Ovary (tissue), 7 donors: ENCODE measurements at regions not wholly inside any gene's neighbourhood (a gene's known extent, or its start where the extent isn't known, plus 50 kb on each side); places are given as distances from the start of the nearest gene placed in this dataset.

Experiments used
- DNase-seq, 5 donors: peaks; one replicate each; pipeline ENCODE4 v3.0.0-alpha.2; 2019 to 2020
- H3K27ac ChIP-seq, 2 donors: fragments of 200-600 bp; one replicate each; pipeline versions ENCODE4 v1.5.1 to v1.8.0; 2019 to 2022
- H3K27me3 ChIP-seq: fragments of 200-600 bp; one replicate; pipeline ENCODE4 v1.8.0; 2022
- H3K36me3 ChIP-seq: fragments of 200-600 bp; sonication (generic); one replicate; pipeline ENCODE4 v1.5.1; 2019
- H3K4me1 ChIP-seq: one replicate; pipeline ENCODE4 v1.8.1; 2013; ENCODE audit warnings: mild to moderate bottlenecking, moderate library complexity; ENCODE audit not compliant: insufficient read depth
- H3K4me3 ChIP-seq: fragments of 200-600 bp; sonication (generic); one replicate; pipeline ENCODE4 v1.5.1; 2017
- H3K9me3 ChIP-seq, 2 donors: fragments of 200-600 bp in 1 of 2; sonication (generic) in 1 of 2; one replicate each; pipeline versions ENCODE4 v1.5.1 to v1.8.1; 2013 to 2019; ENCODE audit warnings: mild to moderate bottlenecking in 1 of 2, moderate library complexity in 1 of 2
- CTCF ChIP-seq, 3 donors: fragments of 450-650 bp in 2 of 3; fragments of 200-600 bp in 1 of 3; IDR thresholded peaks; one replicate each; pipeline versions ENCODE4 v1.5.1 to v1.8.0; 2016 to 2022; ENCODE audit warnings: antibody characterized with exemption in 3 of 3, mild to moderate bottlenecking in 1 of 3
- EP300 ChIP-seq: sonication (generic); formaldehyde crosslinking; IDR thresholded peaks from one replicate; pipeline ENCODE4 v1.6.1; 2017; ENCODE audit warnings: antibody characterized with exemption
- POLR2A ChIP-seq: fragments of 450-650 bp; IDR thresholded peaks from one replicate; pipeline ENCODE4 v1.6.1; 2017; ENCODE audit warnings: antibody characterized with exemption, mild to moderate bottlenecking, moderate library complexity
- WGBS, 3 donors: extraction: QIAGEN DNeasy Blood & Tissue Kit in 1 of 3; methylation state at CpG; one replicate each; pipeline versions ENCODE4 v1.1.5 to v1.1.7; 2013 to 2017; 5-methylcytosine and 5-hydroxymethylcytosine counted together
- intact Hi-C, 4 donors: fragments of 100-400 bp; cut with DNase I; formaldehyde crosslinking; loops; one replicate each; pipeline versions ENCODE4 v1.11.0 to v1.15.1; 2022 to 2023
- donor health status: DM: no; HTN: no; CAD: no; lungs with moderate emphysema.
- donor health status: DM: no; HTN: no; CAD: no.
- donor health status: Bipolar disorder and iron deficiency.
- donor health status: DM: no; HTN: no; CAD: no.
- donor health status: DM: yes; HTN: yes; CAD: no.

DNA sequence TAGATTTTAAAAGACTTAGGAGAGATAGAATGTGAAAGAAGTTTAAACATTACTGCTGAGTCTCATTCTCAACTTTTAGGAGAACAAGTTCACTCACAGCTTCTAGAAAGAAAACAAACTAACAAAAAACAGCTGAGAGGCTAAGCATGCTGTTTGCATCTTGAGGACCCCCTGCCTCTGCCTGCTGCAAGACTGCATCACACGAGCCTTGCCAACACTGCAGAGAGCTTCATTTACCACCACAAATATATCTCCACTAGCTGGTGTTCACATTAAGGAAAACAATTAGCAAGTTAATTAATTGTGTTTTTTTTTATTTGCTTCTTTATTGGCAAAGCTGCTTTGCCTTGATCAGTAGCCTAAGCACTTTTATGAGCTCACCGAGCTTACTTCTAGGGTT, 336.6 kb upstream of the KIAA1217 start:
- DNase-seq: no peak
- H3K4me3 ChIP-seq: no peak overlapping the region
- intact Hi-C loops: no loop called here
- H3K27me3 ChIP-seq: no peaks in the 10 kb centered on the region
- TF ChIP-seq POLR2A: no peak
- TF ChIP-seq EP300: no peak
- TF ChIP-seq CTCF (IDR thresholded peaks at IDR 0.05): no peak
- H3K27ac ChIP-seq: no peak overlapping the region
- H3K9me3 ChIP-seq: no peaks in the 10 kb centered on the region
- no peaks in the 10 kb centered on the region for H3K36me3 ChIP-seq
- no peaks in the 10 kb centered on the region for H3K4me1 ChIP-seq
- WGBS, 3 donors: 56 to 63% (median 59%) methylated on average over 2 of the region's 2 CpGs

DNA sequence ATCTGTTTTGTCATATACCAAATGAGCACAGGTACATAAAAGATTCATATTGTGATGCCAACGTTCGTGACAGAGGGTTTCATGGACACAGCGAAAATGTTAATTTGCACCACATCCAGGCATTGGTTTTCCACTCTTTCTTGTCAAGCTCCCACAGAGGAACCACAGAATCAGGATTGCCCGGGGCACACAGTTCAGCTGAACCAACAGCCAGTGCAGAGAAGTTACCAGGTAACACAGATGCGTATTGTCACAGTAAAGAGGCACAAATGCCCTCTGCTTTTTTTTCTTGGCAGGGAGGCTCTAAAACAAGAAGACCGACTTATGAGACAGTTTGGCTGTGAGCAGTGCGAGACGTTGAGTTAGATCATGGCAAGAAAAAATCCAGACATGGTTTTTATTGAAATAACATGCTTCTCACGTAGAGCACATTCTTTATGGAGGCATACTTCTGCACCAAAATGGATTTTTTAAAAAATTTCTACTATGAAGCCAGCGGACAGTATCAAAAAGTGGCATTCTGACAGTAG, 331.1 kb upstream of the KIAA1217 start:
- H3K27me3 ChIP-seq: no peaks in the 10 kb centered on the region
- no peaks in the 10 kb centered on the region for H3K36me3 ChIP-seq
- H3K9me3 ChIP-seq: no peaks in the 10 kb centered on the region
- no peak for DNase-seq
- no peaks in the 10 kb centered on the region for H3K4me1 ChIP-seq
- WGBS, 3 donors: 81 to 84% (median 84%) methylated on average over 10 of the region's 10 CpGs
- H3K27ac ChIP-seq: no peak overlapping the region
- intact Hi-C loops: no loop called here
- no peak for TF ChIP-seq EP300
- TF ChIP-seq CTCF (IDR thresholded peaks at IDR 0.05): no peak
- TF ChIP-seq POLR2A: no peak
- no peak overlapping the region for H3K4me3 ChIP-seq

- H3K36me3 ChIP-seq: no peaks in the 10 kb centered on the region
- no peaks in the 10 kb centered on the region for H3K4me1 ChIP-seq
- no peak overlapping the region for H3K4me3 ChIP-seq
- H3K27me3 ChIP-seq: no peaks in the 10 kb centered on the region
- intact Hi-C loops: no loop called here
- no peak for DNase-seq
- TF ChIP-seq POLR2A (no peak), CTCF (IDR thresholded peaks at IDR 0.05) (no peak), EP300 (no peak)
- no peaks in the 10 kb centered on the region for H3K9me3 ChIP-seq
- WGBS, 3 donors: 59 to 76% (median 60%) methylated on average over 2 of the region's 2 CpGs
- H3K27ac ChIP-seq: no peak overlapping the region
These were observed 324.3 kb upstream of the KIAA1217 start for GRCh38 chr10:23884670-23885069.

DNA sequence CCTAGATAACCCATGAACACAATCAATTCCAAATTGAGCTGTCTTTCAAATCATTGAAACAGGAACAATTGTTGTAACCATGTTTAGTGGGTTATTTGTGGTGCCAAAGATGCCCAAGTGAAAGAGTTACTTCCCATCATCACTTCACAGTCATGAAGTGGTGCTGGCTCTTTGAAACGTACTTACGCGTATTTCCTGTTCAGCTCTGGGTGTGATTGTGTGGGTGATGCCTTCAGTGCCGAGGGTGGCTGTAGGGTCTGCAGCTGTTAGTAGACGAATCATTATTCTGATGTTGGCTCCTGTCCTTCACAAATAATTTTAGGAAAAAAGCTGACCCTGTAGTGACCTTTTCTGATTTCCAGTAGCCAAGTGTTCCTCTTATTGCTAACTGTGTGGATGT, 323.1 kb upstream of the KIAA1217 start:
- intact Hi-C loops: no loop called here
- H3K4me1 ChIP-seq: no peaks in the 10 kb centered on the region
- H3K36me3 ChIP-seq: no peaks in the 10 kb centered on the region
- DNase-seq: no peak
- no peak overlapping the region for H3K27ac ChIP-seq
- H3K27me3 ChIP-seq: no peaks in the 10 kb centered on the region
- no peaks in the 10 kb centered on the region for H3K9me3 ChIP-seq
- no peak for TF ChIP-seq EP300
- no peak for TF ChIP-seq POLR2A
- H3K4me3 ChIP-seq: no peak overlapping the region
- WGBS, 3 donors: 72 to 79% (median 73%) methylated on average over 5 of the region's 5 CpGs

DNA sequence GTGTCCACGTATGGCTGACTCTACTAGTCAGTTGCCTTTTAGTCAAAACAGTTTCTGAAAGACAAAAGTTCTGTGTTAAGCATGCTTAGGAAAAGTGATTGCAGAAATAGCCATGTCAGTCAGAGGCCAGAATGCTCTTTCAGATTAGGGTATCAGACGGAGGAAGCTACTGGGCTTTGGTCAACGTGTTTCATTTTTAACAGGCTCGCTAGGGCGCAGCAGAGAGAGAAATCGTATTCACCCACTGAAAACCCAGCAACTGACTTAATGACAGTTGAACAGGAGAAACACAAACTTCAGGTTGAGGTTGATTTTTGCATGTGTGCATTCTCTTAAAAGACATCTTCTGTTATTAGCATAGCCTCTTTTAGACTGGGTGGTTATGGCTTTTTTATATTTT, 322.6 kb upstream of the KIAA1217 start:
- no peaks in the 10 kb centered on the region for H3K4me1 ChIP-seq
- intact Hi-C loops: no loop called here
- WGBS, 3 donors: 32 to 49% (median 41%) methylated on average over 6 of the region's 6 CpGs
- H3K27ac ChIP-seq: no peak overlapping the region
- H3K36me3 ChIP-seq: no peaks in the 10 kb centered on the region
- no peaks in the 10 kb centered on the region for H3K9me3 ChIP-seq
- TF ChIP-seq POLR2A (no peak), EP300 (no peak), CTCF (IDR thresholded peaks at IDR 0.05) (no peak)
- H3K4me3 ChIP-seq: no peak overlapping the region
- no peaks in the 10 kb centered on the region for H3K27me3 ChIP-seq
- DNase-seq: no peak
